IPS DF 6.9 (cell line): ENCODE measurements at regions not wholly inside any gene's neighbourhood (a gene's known extent, or its start where the extent isn't known, plus 50 kb on each side); places are given as distances from the start of the nearest gene placed in this dataset.
A peak's percentile ranks its signal among the peaks of the same experiment; 100 is the strongest.

Experiments
- DNase-seq: peaks from one replicate; pipeline ENCODE4 v3.0.0-alpha.2; 2013; ENCODE audit warnings: low read depth, low spot score
- H3K27ac ChIP-seq: one replicate; pipeline ENCODE4 v1.5.1; 2013; ENCODE audit warnings: low read length, control low read depth
- H3K27me3 ChIP-seq: 2 replicates; pipeline ENCODE4 v1.6.1; 2013; ENCODE audit warnings: mild to moderate bottlenecking, low read length; ENCODE audit not compliant: control insufficient read depth, insufficient read depth
- H3K36me3 ChIP-seq: 2 replicates; pipeline ENCODE4 v1.6.1; 2013; ENCODE audit warnings: low read length; ENCODE audit not compliant: control insufficient read depth, insufficient read depth
- H3K4me1 ChIP-seq: 2 replicates; pipeline ENCODE4 v1.6.1; 2013; ENCODE audit warnings: low read length; ENCODE audit not compliant: control insufficient read depth, insufficient read depth
- H3K4me3 ChIP-seq: 2 replicates; pipeline ENCODE4 v1.5.1; 2013; ENCODE audit warnings: mild to moderate bottlenecking, low read length
- H3K9me3 ChIP-seq: 2 replicates; pipeline ENCODE4 v1.6.1; 2013; ENCODE audit warnings: low read length, inconsistent platforms; ENCODE audit not compliant: control insufficient read depth, insufficient read depth
- WGBS: extraction: QIAGEN DNeasy Blood & Tissue Kit; methylation state at CpG from one replicate; pipeline ENCODE4 v1.1.7; 2013; ENCODE audit warnings: mixed read lengths, missing lambda C conversion rate; ENCODE audit not compliant: insufficient read length, insufficient coverage; 5-methylcytosine and 5-hydroxymethylcytosine counted together

- Histone ChIP-seq H3K4me3 (no peak overlapping the region), H3K27ac (no peak overlapping the region), H3K9me3 (no peaks in the 10 kb centered on the region), H3K27me3 (no peaks in the 10 kb centered on the region), H3K36me3 (no peaks in the 10 kb centered on the region), H3K4me1 (no peaks in the 10 kb centered on the region)
- no peak for DNase-seq
- no CpG with 5 or more reads among the region's 8 CpGs for WGBS
These were observed 136.7 kb upstream of the MOCS2 start for GRCh38 chr5:53246042-53246836.

- Histone ChIP-seq H3K4me3 (no peak overlapping the region), H3K9me3 (no peaks in the 10 kb centered on the region), H3K4me1 (no peaks in the 10 kb centered on the region), H3K27ac (no peak overlapping the region), H3K36me3 (no peaks in the 10 kb centered on the region), H3K27me3 (no peaks in the 10 kb centered on the region)
- WGBS: no CpG with 5 or more reads among the region's 4 CpGs
- no peak for DNase-seq
These were observed 140.1 kb upstream of the MOCS2 start for GRCh38 chr5:53249529-53250200.

- no peak for DNase-seq
- no CpG with 5 or more reads among the region's 2 CpGs for WGBS
- Histone ChIP-seq H3K27me3 (no peaks in the 10 kb centered on the region), H3K27ac (no peak overlapping the region), H3K9me3 (no peaks in the 10 kb centered on the region), H3K4me3 (no peak overlapping the region), H3K4me1 (no peaks in the 10 kb centered on the region), H3K36me3 (no peaks in the 10 kb centered on the region)
These were observed 140.6 kb upstream of the MOCS2 start for GRCh38 chr5:53250201-53250550.

- no CpG with 5 or more reads among the region's 2 CpGs for WGBS
- H3K4me1 ChIP-seq: no peaks in the 10 kb centered on the region
These were observed 143.9 kb upstream of the MOCS2 start for GRCh38 chr5:53253421-53253871.

GRCh38 chr5:53256746-53257145 is 147.2 kb upstream of the MOCS2 start:
- no peaks in the 10 kb centered on the region for H3K27me3 ChIP-seq
- no peaks in the 10 kb centered on the region for H3K9me3 ChIP-seq
- no peak overlapping the region for H3K4me3 ChIP-seq
- no CpG with 5 or more reads among the region's 5 CpGs for WGBS
- no peak overlapping the region for H3K27ac ChIP-seq
- no peak for DNase-seq
- no peaks in the 10 kb centered on the region for H3K4me1 ChIP-seq
- H3K36me3 ChIP-seq: no peaks in the 10 kb centered on the region

More at GRCh38 chr5:53253421-53253871, 143.9 kb upstream of the MOCS2 start:
- no peaks in the 10 kb centered on the region for H3K27me3 ChIP-seq
- no peaks in the 10 kb centered on the region for H3K36me3 ChIP-seq
- H3K9me3 ChIP-seq: no peaks in the 10 kb centered on the region
- H3K27ac ChIP-seq: no peak overlapping the region
- no peak for DNase-seq
- no peak overlapping the region for H3K4me3 ChIP-seq

- Histone ChIP-seq H3K4me1 (no peaks in the 10 kb centered on the region), H3K27me3 (no peaks in the 10 kb centered on the region), H3K27ac (no peak overlapping the region), H3K36me3 (no peaks in the 10 kb centered on the region), H3K9me3 (no peaks in the 10 kb centered on the region), H3K4me3 (no peak overlapping the region)
- no peak for DNase-seq
- no CpG with 5 or more reads among the region's 2 CpGs for WGBS
These were observed 148.3 kb upstream of the MOCS2 start for GRCh38 chr5:53257806-53258373.

- Histone ChIP-seq H3K36me3 (no peaks in the 10 kb centered on the region), H3K4me3 (no peak overlapping the region), H3K27ac (no peak overlapping the region), H3K9me3 (no peaks in the 10 kb centered on the region), H3K4me1 (no peaks in the 10 kb centered on the region), H3K27me3 (no peaks in the 10 kb centered on the region)
- no peak for DNase-seq
- WGBS: no CpG with 5 or more reads among the region's 1 CpG
These were observed 149.6 kb upstream of the MOCS2 start for GRCh38 chr5:53259176-53259575.

GRCh38 chr5:53260446-53260845 is 150.9 kb upstream of the MOCS2 start:
- Histone ChIP-seq H3K36me3 (no peaks in the 10 kb centered on the region), H3K27me3 (no peaks in the 10 kb centered on the region), H3K4me1 (no peaks in the 10 kb centered on the region), H3K4me3 (no peak overlapping the region), H3K9me3 (no peaks in the 10 kb centered on the region), H3K27ac (no peak overlapping the region)
- DNase-seq: no peak
- WGBS: no CpG with 5 or more reads among the region's 1 CpG

GRCh38 chr5:53261245-53261644 is 151.7 kb upstream of the MOCS2 start:
- Histone ChIP-seq H3K27me3 (no peaks in the 10 kb centered on the region), H3K4me3 (no peak overlapping the region), H3K36me3 (no peaks in the 10 kb centered on the region), H3K4me1 (no peaks in the 10 kb centered on the region), H3K9me3 (no peaks in the 10 kb centered on the region), H3K27ac (no peak overlapping the region)
- no peak for DNase-seq
- no CpG with 5 or more reads among the region's 3 CpGs for WGBS

GRCh38 chr5:53262348-53262970 is 152.9 kb upstream of the MOCS2 start:
- Histone ChIP-seq H3K4me3 (no peak overlapping the region), H3K27ac (no peak overlapping the region), H3K9me3 (no peaks in the 10 kb centered on the region), H3K36me3 (no peaks in the 10 kb centered on the region), H3K4me1 (no peaks in the 10 kb centered on the region), H3K27me3 (no peaks in the 10 kb centered on the region)
- peak; percentile 13 for DNase-seq
- no CpG with 5 or more reads among the region's 4 CpGs for WGBS
